ENCODE measurements at regions not wholly inside any gene's neighbourhood (a gene's known extent, or its start where the extent isn't known, plus 50 kb on each side); places are given as distances from the start of the nearest gene placed in this dataset.
"Not testable (repeated sequence)": the region's sequence is repeated elsewhere in the genome, so short reads cannot be mapped to it uniquely, and the experiment has no call there.

- peaks cover 0 to 4% (median 0%) of the 10 kb centered on the region in 11 donors for H3K9me3 ChIP-seq
- 91 to 93% methylated on average over 4 of the region's 4 CpGs for WGBS, 2 donors
- TF ChIP-seq CTCF (IDR thresholded peaks at IDR 0.05), result no peak
- intact Hi-C loops (cut with DNase I), result no loop called here
- ATAC-seq, result no peak
- no peak overlapping the region for H3K27ac ChIP-seq
- H3K4me1 ChIP-seq, result peaks cover 0 to 6% (median 0%) of the 10 kb centered on the region in 9 donors
- DNase-seq, result no peak
- H3K27me3 ChIP-seq, result no peaks in the 10 kb centered on the region
- no peak overlapping the region for H3K4me3 ChIP-seq
- no peaks in the 10 kb centered on the region for H3K36me3 ChIP-seq
These were observed 206.8 kb downstream of the KCNJ2 start for GRCh38 chr17:70375813-70376770.

- intact Hi-C loops (cut with DNase I), result no loop called here
- Histone ChIP-seq H3K9me3 (peaks cover 0 to 4% (median 0%) of the 10 kb centered on the region in 11 donors), H3K4me1 (peaks cover 0 to 6% (median 0%) of the 10 kb centered on the region in 9 donors), H3K36me3 (no peaks in the 10 kb centered on the region), H3K27ac (no peak overlapping the region), H3K4me3 (no peak overlapping the region), H3K27me3 (no peaks in the 10 kb centered on the region)
- DNase-seq (no peak), ATAC-seq (no peak)
- no peak for TF ChIP-seq CTCF (IDR thresholded peaks at IDR 0.05)
- 47 to 55% methylated on average over 4 of the region's 4 CpGs for WGBS, 2 donors
These were observed 208.3 kb downstream of the KCNJ2 start for GRCh38 chr17:70377654-70378053.

- H3K27me3 ChIP-seq, result no peaks in the 10 kb centered on the region
- H3K4me1 ChIP-seq, result peaks cover 0 to 6% (median 0%) of the 10 kb centered on the region in 9 donors
- ATAC-seq (no peak), DNase-seq (no peak)
- H3K36me3 ChIP-seq, result no peaks in the 10 kb centered on the region
- peaks cover 0 to 4% (median 0%) of the 10 kb centered on the region in 11 donors for H3K9me3 ChIP-seq
- no peak overlapping the region for H3K27ac ChIP-seq
- no peak for TF ChIP-seq CTCF (IDR thresholded peaks at IDR 0.05)
- no peak overlapping the region for H3K4me3 ChIP-seq
- intact Hi-C loops (cut with DNase I), result no loop called here
These were observed 208.7 kb downstream of the KCNJ2 start for GRCh38 chr17:70378076-70378475.

- ATAC-seq (no peak), DNase-seq (no peak)
- no peaks in the 10 kb centered on the region for H3K9me3 ChIP-seq
- H3K27ac ChIP-seq, result no peak overlapping the region
- intact Hi-C loops (cut with DNase I), result no loop called here
- no peak overlapping the region for H3K4me3 ChIP-seq
- no peaks in the 10 kb centered on the region for H3K27me3 ChIP-seq
- 80 to 85% methylated on average over 3 of the region's 3 CpGs for WGBS, 2 donors
- no peaks in the 10 kb centered on the region for H3K36me3 ChIP-seq
- no peak for TF ChIP-seq CTCF (IDR thresholded peaks at IDR 0.05)
- peaks cover 0 to 6% (median 0%) of the 10 kb centered on the region in 9 donors for H3K4me1 ChIP-seq
These were observed 210.6 kb downstream of the KCNJ2 start for GRCh38 chr17:70379945-70380344.

GRCh38 chr17:70381916-70382315, 212.6 kb downstream of the KCNJ2 start:
- H3K36me3 ChIP-seq; DNase-seq; H3K9me3 ChIP-seq; H3K4me3 ChIP-seq; ATAC-seq; H3K4me1 ChIP-seq; H3K27ac ChIP-seq; intact Hi-C loops (cut with DNase I); H3K27me3 ChIP-seq: not testable (repeated sequence)
- 96 to 98% methylated on average over 15 of the region's 15 CpGs for WGBS, 2 donors
